GM21786 (cell line): ENCODE measurements at regions not wholly inside any gene's neighbourhood (a gene's known extent, or its start where the extent isn't known, plus 50 kb on each side); places are given as distances from the start of the nearest gene placed in this dataset.
"Not testable (repeated sequence)": the region's sequence is repeated elsewhere in the genome, so short reads cannot be mapped to it uniquely, and the experiment has no call there.

Experiments used
- ATAC-seq: cut with Tn5 transposase; IDR thresholded peaks from one replicate; pipeline ENCODE4 v1.9.1; 2021; ENCODE audit not compliant: unreplicated experiment

- ATAC-seq: not testable (repeated sequence)
Observed at GRCh38 chr16:29278097-29278871, 128.2 kb downstream of the NPIPB11 start.

GRCh38 chr16:29276446-29276845, 130.1 kb downstream of the NPIPB11 start:
- not testable (repeated sequence) for ATAC-seq

- not testable (repeated sequence) for ATAC-seq
Observed at GRCh38 chr16:29274055-29275035, 132.2 kb downstream of the NPIPB11 start.

- ATAC-seq: not testable (repeated sequence)
Observed at GRCh38 chr16:29273298-29274054, 133.0 kb downstream of the NPIPB11 start.

GRCh38 chr16:29271721-29272675, 134.5 kb downstream of the NPIPB11 start:
- not testable (repeated sequence) for ATAC-seq

- not testable (repeated sequence) for ATAC-seq
Observed at GRCh38 chr16:29270923-29271322, 135.6 kb downstream of the NPIPB11 start.

- not testable (repeated sequence) for ATAC-seq
Observed at GRCh38 chr16:29270033-29270432, 136.5 kb downstream of the NPIPB11 start.

- ATAC-seq: not testable (repeated sequence)
Observed at GRCh38 chr16:29269192-29269811, 137.2 kb downstream of the NPIPB11 start.

- not testable (repeated sequence) for ATAC-seq
Observed at GRCh38 chr16:29268785-29269191, 137.7 kb downstream of the NPIPB11 start.

- ATAC-seq: not testable (repeated sequence)
Observed at GRCh38 chr16:29268348-29268747, 138.2 kb downstream of the NPIPB11 start.

- not testable (repeated sequence) for ATAC-seq
Observed at GRCh38 chr16:29267891-29268290, 138.6 kb downstream of the NPIPB11 start.

- ATAC-seq: not testable (repeated sequence)
Observed at GRCh38 chr16:29267055-29267619, 139.4 kb downstream of the NPIPB11 start.

- ATAC-seq: not testable (repeated sequence)
Observed at GRCh38 chr16:29266612-29267011, 139.9 kb downstream of the NPIPB11 start.

- not testable (repeated sequence) for ATAC-seq
Observed at GRCh38 chr16:29265255-29265853, 141.2 kb downstream of the NPIPB11 start.

- ATAC-seq: not testable (repeated sequence)
Observed at GRCh38 chr16:29264080-29264837, 142.3 kb downstream of the NPIPB11 start.

- not testable (repeated sequence) for ATAC-seq
Observed at GRCh38 chr16:29262725-29263124, 143.8 kb downstream of the NPIPB11 start.

GRCh38 chr16:29261427-29262248, 144.9 kb downstream of the NPIPB11 start:
- not testable (repeated sequence) for ATAC-seq
